HEK293 (cell line): ENCODE measurements at regions not wholly inside any gene's neighbourhood (a gene's known extent, or its start where the extent isn't known, plus 50 kb on each side); places are given as distances from the start of the nearest gene placed in this dataset.

Experiments
- CTCF ChIA-PET: fragments of 350-600 bp; formaldehyde crosslinking; extraction: SDS; loops from one replicate; lab custom pipeline; 2021; ENCODE audit warnings: antibody characterized with exemption; lab: Yijun Ruan, JAX
- POLR2A ChIA-PET: fragments of 300-600 bp; formaldehyde crosslinking; extraction: SDS; loops from one replicate; lab custom pipeline; 2020; ENCODE audit warnings: antibody characterized with exemption, inconsistent platforms; lab: Yijun Ruan, JAX
- H3K27ac ChIP-seq: fragments of 200-500 bp; sonication (Bioruptor generic); 2 replicates; pipeline ENCODE4 v1.5.1; 2014; ENCODE audit warnings: low read depth, low read length, control low read depth, inconsistent platforms; ENCODE audit errors: extremely low read depth
- H3K36me3 ChIP-seq, 2 experiments: fragments of 200-500 bp in 1 of 2; sonication (Bioruptor generic) in 1 of 2; 1 replicate in 1 of 2; 2 replicates in 1 of 2; pipeline ENCODE4 v1.5.1; 2014 to 2017; ENCODE audit warnings: inconsistent platforms in 2 of 2, low read length in 2 of 2; ENCODE audit not compliant: control insufficient read depth in 2 of 2, insufficient read depth in 1 of 2
- H3K4me1 ChIP-seq: fragments of 200-500 bp; sonication (Bioruptor generic); 2 replicates; pipeline ENCODE4 v1.5.1; 2014; ENCODE audit warnings: mild to moderate bottlenecking, low read length, inconsistent platforms; ENCODE audit not compliant: control insufficient read depth, insufficient read depth
- H3K4me3 ChIP-seq: 2 replicates; pipeline ENCODE4 v1.5.1; 2011; ENCODE audit warnings: low read depth, mild to moderate bottlenecking, control low read depth, low read length, moderate library complexity
- H3K9me3 ChIP-seq: fragments of 200-500 bp; sonication (Bioruptor generic); 2 replicates; pipeline ENCODE4 v1.5.1; 2014; ENCODE audit warnings: low read depth, low read length, inconsistent platforms; ENCODE audit not compliant: control insufficient read depth, insufficient read depth
- HOXA7 ChIP-seq: sonication (generic); formaldehyde crosslinking; IDR thresholded peaks from 2 replicates; pipeline ENCODE4 v1.8.1; 2022; ENCODE audit warnings: missing genetic modification reagents, borderline replicate concordance
- HOXC10 ChIP-seq: sonication (generic); formaldehyde crosslinking; IDR thresholded peaks from 2 replicates; pipeline ENCODE4 v1.8.1; 2023; ENCODE audit warnings: mild to moderate bottlenecking, missing genetic modification reagents
- KLF7 ChIP-seq: fragments of 450-650 bp; formaldehyde crosslinking; IDR thresholded peaks from 2 replicates; pipeline ENCODE4 v1.5.1; 2016; ENCODE audit warnings: missing biosample characterization, missing genetic modification characterization, borderline replicate concordance
- PRDM6 ChIP-seq: fragments of 450-650 bp; formaldehyde crosslinking; IDR thresholded peaks from 2 replicates; pipeline ENCODE4 v1.5.1; 2017; ENCODE audit warnings: missing biosample characterization, missing genetic modification characterization
- TCF7L2 ChIP-seq: IDR thresholded peaks from 2 replicates; pipeline ENCODE4 v1.6.1; 2011; ENCODE audit warnings: low read depth, mild to moderate bottlenecking, inconsistent platforms, low read length, moderate library complexity, borderline replicate concordance
- ZNF157 ChIP-seq: fragments of 450-650 bp; formaldehyde crosslinking; IDR thresholded peaks from 2 replicates; pipeline ENCODE4 v1.5.1; 2016; ENCODE audit warnings: missing biosample characterization, missing genetic modification characterization
- ZNF2 ChIP-seq: fragments of 450-650 bp; formaldehyde crosslinking; IDR thresholded peaks from 2 replicates; pipeline ENCODE4 v1.5.1; 2016; ENCODE audit warnings: missing biosample characterization, missing genetic modification characterization
- ZNF23 ChIP-seq: fragments of 450-650 bp; formaldehyde crosslinking; IDR thresholded peaks from 2 replicates; pipeline ENCODE4 v1.5.1; 2016; ENCODE audit warnings: missing biosample characterization, missing genetic modification characterization, borderline replicate concordance
- ZNF239 ChIP-seq: fragments of 450-650 bp; formaldehyde crosslinking; IDR thresholded peaks from 2 replicates; pipeline ENCODE4 v1.5.1; 2016; ENCODE audit warnings: missing biosample characterization, missing genetic modification characterization
- ZNF341 ChIP-seq: fragments of 450-650 bp; formaldehyde crosslinking; IDR thresholded peaks from 2 replicates; pipeline ENCODE4; 2016; ENCODE audit warnings: low read depth, missing biosample characterization, missing genetic modification characterization
- ZNF391 ChIP-seq: fragments of 450-650 bp; formaldehyde crosslinking; IDR thresholded peaks from 2 replicates; pipeline ENCODE4 v1.5.1; 2016; ENCODE audit warnings: low read depth, missing biosample characterization, missing genetic modification characterization, borderline replicate concordance
- ZNF416 ChIP-seq: fragments of 450-650 bp; formaldehyde crosslinking; IDR thresholded peaks from 2 replicates; pipeline ENCODE4 v1.5.1; 2016; ENCODE audit warnings: missing biosample characterization, missing genetic modification characterization
- ZNF473 ChIP-seq: fragments of 450-650 bp; formaldehyde crosslinking; IDR thresholded peaks from 2 replicates; pipeline ENCODE4 v1.5.1; 2017; ENCODE audit warnings: missing biosample characterization, missing genetic modification characterization
- ZNF645 ChIP-seq: fragments of 450-650 bp; formaldehyde crosslinking; IDR thresholded peaks from 2 replicates; pipeline ENCODE4; 2016; ENCODE audit warnings: missing biosample characterization, missing genetic modification characterization
- ZNF837 ChIP-seq: fragments of 450-650 bp; formaldehyde crosslinking; IDR thresholded peaks from 2 replicates; pipeline ENCODE4 v1.5.1; 2016; ENCODE audit warnings: missing biosample characterization, missing genetic modification characterization
- TF ChIP-seq, protein P1 (sequence below): fragments of 450-650 bp; formaldehyde crosslinking; optimal IDR thresholded peaks from 2 replicates; pipeline ENCODE3; 2016; ENCODE audit warnings: missing biosample characterization, mild to moderate bottlenecking, missing genetic modification characterization
- TF ChIP-seq, protein P2 (sequence below): fragments of 450-650 bp; formaldehyde crosslinking; IDR thresholded peaks from 2 replicates; pipeline ENCODE4 v1.5.1; 2016; ENCODE audit warnings: missing biosample characterization, missing genetic modification characterization
- TF ChIP-seq, protein P3 (sequence below): fragments of 450-650 bp; formaldehyde crosslinking; IDR thresholded peaks from 2 replicates; pipeline ENCODE4 v1.5.1; 2016; ENCODE audit warnings: missing biosample characterization, missing genetic modification characterization

GRCh38 chr6:98124171-98124570 is 710.2 kb upstream of the POU3F2 start:
- no peak for TF ChIP-seq ZNF416 (tag by site-specific recombination)
- no peak for TF ChIP-seq ZNF239
- TF ChIP-seq, protein P1, sequence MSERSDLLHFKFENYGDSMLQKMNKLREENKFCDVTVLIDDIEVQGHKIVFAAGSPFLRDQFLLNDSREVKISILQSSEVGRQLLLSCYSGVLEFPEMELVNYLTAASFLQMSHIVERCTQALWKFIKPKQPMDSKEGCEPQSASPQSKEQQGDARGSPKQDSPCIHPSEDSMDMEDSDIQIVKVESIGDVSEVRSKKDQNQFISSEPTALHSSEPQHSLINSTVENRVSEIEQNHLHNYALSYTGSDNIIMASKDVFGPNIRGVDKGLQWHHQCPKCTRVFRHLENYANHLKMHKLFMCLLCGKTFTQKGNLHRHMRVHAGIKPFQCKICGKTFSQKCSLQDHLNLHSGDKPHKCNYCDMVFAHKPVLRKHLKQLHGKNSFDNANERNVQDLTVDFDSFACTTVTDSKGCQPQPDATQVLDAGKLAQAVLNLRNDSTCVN: no peak
- TF ChIP-seq, protein P2, sequence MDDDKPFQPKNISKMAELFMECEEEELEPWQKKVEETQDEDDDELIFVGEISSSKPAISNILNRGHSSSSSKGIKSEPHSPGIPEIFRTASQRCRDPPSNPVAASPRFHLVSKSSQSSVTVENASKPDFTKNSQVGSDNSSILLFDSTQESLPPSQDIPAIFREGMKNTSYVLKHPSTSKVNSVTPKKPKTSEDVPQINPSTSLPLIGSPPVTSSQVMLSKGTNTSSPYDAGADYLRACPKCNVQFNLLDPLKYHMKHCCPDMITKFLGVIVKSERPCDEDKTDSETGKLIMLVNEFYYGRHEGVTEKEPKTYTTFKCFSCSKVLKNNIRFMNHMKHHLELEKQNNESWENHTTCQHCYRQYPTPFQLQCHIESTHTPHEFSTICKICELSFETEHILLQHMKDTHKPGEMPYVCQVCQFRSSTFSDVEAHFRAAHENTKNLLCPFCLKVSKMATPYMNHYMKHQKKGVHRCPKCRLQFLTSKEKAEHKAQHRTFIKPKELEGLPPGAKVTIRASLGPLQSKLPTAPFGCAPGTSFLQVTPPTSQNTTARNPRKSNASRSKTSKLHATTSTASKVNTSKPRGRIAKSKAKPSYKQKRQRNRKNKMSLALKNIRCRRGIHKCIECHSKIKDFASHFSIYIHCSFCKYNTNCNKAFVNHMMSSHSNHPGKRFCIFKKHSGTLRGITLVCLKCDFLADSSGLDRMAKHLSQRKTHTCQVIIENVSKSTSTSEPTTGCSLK: no peak
- TF ChIP-seq KLF7: no peak
- H3K27ac ChIP-seq: no peak overlapping the region
- POLR2A ChIA-PET: no interaction called here
- CTCF ChIA-PET: no interaction called here
- H3K4me1 ChIP-seq: no peaks in the 10 kb centered on the region
- H3K4me3 ChIP-seq: no peak overlapping the region
- no peaks in the 10 kb centered on the region for H3K9me3 ChIP-seq
- H3K36me3 ChIP-seq: no peaks in the 10 kb centered on the region

- TF ChIP-seq ZNF341 (no peak), PRDM6 (tag by site-specific recombination) (no peak), ZNF391 (tag by site-specific recombination) (no peak), ZNF473 (no peak), ZNF645 (tag by site-specific recombination) (no peak), TCF7L2 (no peak), ZNF837 (tag by site-specific recombination) (no peak), ZNF2 (tag by site-specific recombination) (no peak), ZNF23 (no peak), ZNF157 (tag by site-specific recombination) (no peak), HOXC10 (CRISPR knock-in tag) (no peak), HOXA7 (CRISPR knock-in tag) (no peak)
- TF ChIP-seq, protein P3, sequence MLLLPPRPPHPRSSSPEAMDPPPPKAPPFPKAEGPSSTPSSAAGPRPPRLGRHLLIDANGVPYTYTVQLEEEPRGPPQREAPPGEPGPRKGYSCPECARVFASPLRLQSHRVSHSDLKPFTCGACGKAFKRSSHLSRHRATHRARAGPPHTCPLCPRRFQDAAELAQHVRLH (tag by site-specific recombination): no peak
- no peaks in the 10 kb centered on the region for H3K4me1 ChIP-seq
- H3K9me3 ChIP-seq: no peaks in the 10 kb centered on the region
- ChIA-PET CTCF (interaction anchor here (0.6 kb wide), 1 partner anchor 1064 kb away, joined by 5 read pairs; no protein-coding TSS in a partner anchor), POLR2A (no interaction called here)
- no peak overlapping the region for H3K27ac ChIP-seq
- no peaks in the 10 kb centered on the region for H3K36me3 ChIP-seq
- H3K4me3 ChIP-seq: no peak overlapping the region
Measured at GRCh38 chr6:98131290-98131990, 702.9 kb upstream of the POU3F2 start.
